ENCODE measurements at regions not wholly inside any gene's neighbourhood (a gene's known extent, or its start where the extent isn't known, plus 50 kb on each side); places are given as distances from the start of the nearest gene placed in this dataset.

DNA sequence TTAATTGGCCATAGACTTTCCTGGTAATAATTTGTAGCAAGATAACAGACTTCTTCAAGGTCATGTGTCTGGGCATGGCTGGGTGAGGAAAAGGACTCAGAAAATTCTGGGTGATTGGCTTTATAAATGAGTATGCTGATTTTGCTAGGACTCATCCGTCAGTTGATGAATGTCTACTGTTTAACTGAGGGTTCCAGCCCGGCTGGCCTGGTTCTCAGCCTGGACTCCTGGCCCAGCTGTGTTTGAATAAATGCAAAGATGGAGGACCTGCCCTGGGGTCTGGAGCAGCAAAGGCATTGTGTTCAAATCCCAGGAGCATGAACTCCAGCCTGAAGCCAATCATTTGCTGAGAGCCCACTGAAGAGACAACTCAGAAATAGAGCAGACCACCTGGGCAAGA is 323.2 kb downstream of the LRFN2 start:
- TF ChIP-seq, protein P1, sequence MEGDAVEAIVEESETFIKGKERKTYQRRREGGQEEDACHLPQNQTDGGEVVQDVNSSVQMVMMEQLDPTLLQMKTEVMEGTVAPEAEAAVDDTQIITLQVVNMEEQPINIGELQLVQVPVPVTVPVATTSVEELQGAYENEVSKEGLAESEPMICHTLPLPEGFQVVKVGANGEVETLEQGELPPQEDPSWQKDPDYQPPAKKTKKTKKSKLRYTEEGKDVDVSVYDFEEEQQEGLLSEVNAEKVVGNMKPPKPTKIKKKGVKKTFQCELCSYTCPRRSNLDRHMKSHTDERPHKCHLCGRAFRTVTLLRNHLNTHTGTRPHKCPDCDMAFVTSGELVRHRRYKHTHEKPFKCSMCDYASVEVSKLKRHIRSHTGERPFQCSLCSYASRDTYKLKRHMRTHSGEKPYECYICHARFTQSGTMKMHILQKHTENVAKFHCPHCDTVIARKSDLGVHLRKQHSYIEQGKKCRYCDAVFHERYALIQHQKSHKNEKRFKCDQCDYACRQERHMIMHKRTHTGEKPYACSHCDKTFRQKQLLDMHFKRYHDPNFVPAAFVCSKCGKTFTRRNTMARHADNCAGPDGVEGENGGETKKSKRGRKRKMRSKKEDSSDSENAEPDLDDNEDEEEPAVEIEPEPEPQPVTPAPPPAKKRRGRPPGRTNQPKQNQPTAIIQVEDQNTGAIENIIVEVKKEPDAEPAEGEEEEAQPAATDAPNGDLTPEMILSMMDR (IDR thresholded peaks at IDR 0.05) = no peak
- no peak for TF ChIP-seq POLR2A (IDR thresholded peaks at IDR 0.05)
